ENCODE measurements at regions not wholly inside any gene's neighbourhood (a gene's known extent, or its start where the extent isn't known, plus 50 kb on each side); places are given as distances from the start of the nearest gene placed in this dataset.
"Not testable (repeated sequence)": the region's sequence is repeated elsewhere in the genome, so short reads cannot be mapped to it uniquely, and the experiment has no call there.

DNA sequence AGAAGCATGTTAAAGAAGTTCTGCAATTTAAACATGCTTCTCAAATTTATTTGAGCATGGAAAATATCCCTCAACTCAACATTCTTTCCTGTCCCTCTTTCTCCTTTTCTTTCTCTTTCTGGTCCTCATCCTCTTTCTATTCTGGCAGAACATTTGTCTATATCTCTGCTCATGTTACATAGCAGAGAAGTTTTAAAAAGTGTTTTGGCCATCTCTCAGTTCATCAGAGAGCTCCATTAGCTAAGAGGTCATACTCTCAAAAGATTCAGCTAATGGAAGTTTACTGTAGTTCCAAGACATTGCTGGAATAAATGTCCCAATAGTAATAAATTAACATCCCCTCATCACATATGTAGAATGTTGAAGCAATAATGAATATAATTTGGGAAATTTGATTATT is 53.5 kb downstream of the XCL2 start:
- no peaks in the 10 kb centered on the region for H3K27me3 ChIP-seq
- no peak overlapping the region for H3K4me3 ChIP-seq
- intact Hi-C loops (cut with DNase I): no loop called here
- H3K27ac ChIP-seq: no peak overlapping the region
- H3K36me3 ChIP-seq: no peaks in the 10 kb centered on the region
- H3K9ac ChIP-seq (ENCODE audit: low read depth in 2 of 2, low read length in 2 of 2): no peak overlapping the region
- TF ChIP-seq, protein P1, sequence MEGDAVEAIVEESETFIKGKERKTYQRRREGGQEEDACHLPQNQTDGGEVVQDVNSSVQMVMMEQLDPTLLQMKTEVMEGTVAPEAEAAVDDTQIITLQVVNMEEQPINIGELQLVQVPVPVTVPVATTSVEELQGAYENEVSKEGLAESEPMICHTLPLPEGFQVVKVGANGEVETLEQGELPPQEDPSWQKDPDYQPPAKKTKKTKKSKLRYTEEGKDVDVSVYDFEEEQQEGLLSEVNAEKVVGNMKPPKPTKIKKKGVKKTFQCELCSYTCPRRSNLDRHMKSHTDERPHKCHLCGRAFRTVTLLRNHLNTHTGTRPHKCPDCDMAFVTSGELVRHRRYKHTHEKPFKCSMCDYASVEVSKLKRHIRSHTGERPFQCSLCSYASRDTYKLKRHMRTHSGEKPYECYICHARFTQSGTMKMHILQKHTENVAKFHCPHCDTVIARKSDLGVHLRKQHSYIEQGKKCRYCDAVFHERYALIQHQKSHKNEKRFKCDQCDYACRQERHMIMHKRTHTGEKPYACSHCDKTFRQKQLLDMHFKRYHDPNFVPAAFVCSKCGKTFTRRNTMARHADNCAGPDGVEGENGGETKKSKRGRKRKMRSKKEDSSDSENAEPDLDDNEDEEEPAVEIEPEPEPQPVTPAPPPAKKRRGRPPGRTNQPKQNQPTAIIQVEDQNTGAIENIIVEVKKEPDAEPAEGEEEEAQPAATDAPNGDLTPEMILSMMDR (IDR thresholded peaks at IDR 0.05): no peak
- H3K9me3 ChIP-seq: no peaks in the 10 kb centered on the region
- peaks cover 5% of the 10 kb centered on the region for H3K4me1 ChIP-seq
- DNase-seq: no peak

DNA sequence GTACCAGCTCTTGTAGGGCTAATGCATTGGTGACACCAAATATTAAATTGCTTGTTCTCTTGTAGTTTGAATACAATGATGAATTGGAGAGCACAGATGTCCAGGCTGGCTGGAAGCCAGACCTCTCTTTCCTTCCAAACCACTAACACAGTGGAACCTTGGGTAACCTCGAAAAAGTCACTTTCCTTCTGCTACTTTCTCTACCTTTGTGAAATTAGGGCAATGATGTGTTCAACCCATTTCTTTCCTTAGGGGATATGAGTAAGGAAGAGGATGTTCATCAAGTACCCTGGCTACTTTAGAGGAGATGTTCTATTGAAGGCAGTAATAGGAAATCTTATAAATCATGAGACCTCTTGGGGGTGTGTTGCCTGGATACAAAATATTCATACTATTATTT is 55.7 kb downstream of the XCL2 start:
- DNase-seq: no peak

DNA sequence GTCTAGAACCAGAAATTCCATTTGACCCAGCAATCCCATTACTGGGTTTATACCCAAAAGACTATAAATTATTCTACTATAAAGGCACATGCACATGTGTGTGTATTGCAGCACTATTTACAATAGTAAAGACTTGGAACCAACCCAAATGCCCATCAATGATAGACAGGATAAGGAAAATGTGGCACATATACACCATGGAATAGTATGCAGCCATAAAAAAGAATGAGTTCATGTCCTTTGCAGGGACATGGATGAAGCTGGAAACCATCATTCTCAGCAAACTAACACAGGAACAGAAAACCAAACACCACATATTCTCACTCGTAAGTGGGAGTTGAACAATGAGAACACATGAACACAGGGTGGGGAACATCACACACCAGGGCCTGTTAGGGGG is 57.0 kb downstream of the XCL2 start:
- H3K27me3 ChIP-seq; intact Hi-C loops (cut with DNase I); H3K4me1 ChIP-seq: not testable (repeated sequence)

More for the DNA sequence above, 55.7 kb downstream of the XCL2 start:
- Histone ChIP-seq H3K9me3 (no peaks in the 10 kb centered on the region), H3K27me3 (no peaks in the 10 kb centered on the region), H3K4me1 (peaks cover 5% of the 10 kb centered on the region), H3K27ac (no peak overlapping the region), H3K36me3 (no peaks in the 10 kb centered on the region), H3K4me3 (no peak overlapping the region), H3K9ac (ENCODE audit: low read depth in 2 of 2, low read length in 2 of 2) (no peak overlapping the region)
- intact Hi-C loops (cut with DNase I): no loop called here
- TF ChIP-seq, protein P1 (IDR thresholded peaks at IDR 0.05): no peak

DNA sequence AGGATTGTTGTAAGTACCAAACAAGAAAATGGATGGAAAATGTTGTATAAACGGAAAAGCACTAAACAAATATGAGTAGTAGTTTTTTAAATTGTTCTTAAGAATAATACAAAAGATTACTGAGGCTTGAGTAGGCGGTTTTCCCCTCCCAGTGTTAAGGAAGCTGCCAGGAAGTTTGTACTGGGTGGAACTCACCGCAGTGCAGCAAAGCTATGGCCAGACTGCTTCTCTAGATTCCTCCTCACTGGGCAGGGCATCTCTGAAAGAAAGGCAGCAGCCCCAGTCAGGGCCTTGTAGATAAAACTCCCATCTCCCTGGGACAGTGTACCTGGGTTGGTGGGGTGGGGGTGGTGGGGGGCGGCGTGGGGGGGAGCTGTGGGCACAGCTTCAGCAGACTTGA is 58.7 kb downstream of the XCL2 start:
- no peaks in the 10 kb centered on the region for H3K4me1 ChIP-seq
- H3K27me3 ChIP-seq: no peaks in the 10 kb centered on the region
- DNase-seq: no peak
- no peaks in the 10 kb centered on the region for H3K36me3 ChIP-seq
- intact Hi-C loops (cut with DNase I): no loop called here
- H3K9ac ChIP-seq (ENCODE audit: low read depth in 2 of 2, low read length in 2 of 2): no peak overlapping the region
- peak overlapping the region; percentile 18 for H3K27ac ChIP-seq
- TF ChIP-seq, protein P1 (IDR thresholded peaks at IDR 0.05): no peak
- no peaks in the 10 kb centered on the region for H3K9me3 ChIP-seq
- H3K4me3 ChIP-seq: no peak overlapping the region

More for the DNA sequence above, 57.0 kb downstream of the XCL2 start:
- not testable (repeated sequence) for H3K4me3 ChIP-seq; H3K9me3 ChIP-seq; H3K27ac ChIP-seq; DNase-seq; H3K9ac ChIP-seq (ENCODE audit: low read depth in 2 of 2, low read length in 2 of 2); H3K36me3 ChIP-seq

DNA sequence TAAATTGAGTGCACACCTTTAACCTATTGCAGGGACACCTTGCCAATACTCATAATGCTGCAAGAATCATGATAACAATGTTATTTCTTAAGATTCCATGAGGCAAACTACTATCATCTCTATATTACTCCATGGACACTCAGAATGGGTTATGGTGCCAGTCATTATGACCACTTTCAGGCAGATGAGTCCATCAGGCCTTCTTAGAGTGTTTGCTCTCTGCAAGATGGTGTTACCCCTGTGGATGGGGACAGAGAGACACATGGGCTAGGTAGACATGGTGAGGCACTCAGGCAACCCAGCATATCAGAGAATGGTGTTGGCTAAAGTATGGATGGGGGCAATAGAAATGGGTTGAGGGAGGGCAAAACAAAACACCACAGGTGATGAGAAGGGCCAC is 59.7 kb downstream of the XCL2 start:
- Histone ChIP-seq H3K9me3 (no peaks in the 10 kb centered on the region), H3K27me3 (no peaks in the 10 kb centered on the region), H3K9ac (ENCODE audit: low read depth in 2 of 2, low read length in 2 of 2) (no peak overlapping the region), H3K4me1 (no peaks in the 10 kb centered on the region), H3K4me3 (no peak overlapping the region), H3K27ac (no peak overlapping the region), H3K36me3 (no peaks in the 10 kb centered on the region)
- intact Hi-C loops (cut with DNase I): no loop called here
- DNase-seq: no peak
- TF ChIP-seq, protein P1 (IDR thresholded peaks at IDR 0.05): no peak

DNA sequence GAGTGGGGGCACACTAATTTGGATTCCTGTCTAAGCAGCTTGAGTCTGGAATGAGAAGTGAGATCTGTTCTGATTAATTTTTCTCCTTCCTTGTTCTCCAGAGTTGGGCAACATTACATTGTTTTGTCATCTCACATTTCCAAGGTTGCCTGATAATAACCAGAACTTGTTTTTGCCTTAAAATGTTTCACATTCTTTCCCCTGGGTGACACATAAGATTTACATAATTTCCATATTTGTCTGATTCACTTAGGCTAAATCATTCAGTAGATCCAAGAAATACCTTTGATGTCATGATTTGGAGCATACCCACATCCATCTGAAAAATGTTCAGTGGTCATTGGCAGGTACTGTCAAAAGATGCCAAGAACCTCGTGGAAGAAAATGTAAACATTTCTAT is 60.3 kb downstream of the XCL2 start:
- intact Hi-C loops (cut with DNase I): no loop called here
- no peak for DNase-seq
- Histone ChIP-seq H3K4me3 (no peak overlapping the region), H3K36me3 (no peaks in the 10 kb centered on the region), H3K27me3 (no peaks in the 10 kb centered on the region), H3K4me1 (no peaks in the 10 kb centered on the region), H3K9ac (ENCODE audit: low read depth in 2 of 2, low read length in 2 of 2) (no peak overlapping the region), H3K9me3 (no peaks in the 10 kb centered on the region), H3K27ac (no peak overlapping the region)
- TF ChIP-seq, protein P1 (IDR thresholded peaks at IDR 0.05): no peak
